CD8-positive, alpha-beta memory T cell (primary cell): ENCODE measurements at regions not wholly inside any gene's neighbourhood (a gene's known extent, or its start where the extent isn't known, plus 50 kb on each side); places are given as distances from the start of the nearest gene placed in this dataset.

Experiments used
- CTCF ChIA-PET: fragments of 350-600 bp; sonication (Branson Sonifier 250); formaldehyde crosslinking; loops from one replicate; lab custom pipeline; 2021; ENCODE audit warnings: antibody characterized with exemption; lab: Charles Lee
- POLR2A ChIA-PET: fragments of 350-600 bp; sonication (Branson Sonifier 250); formaldehyde crosslinking; loops from one replicate; lab custom pipeline; 2021; ENCODE audit warnings: antibody characterized with exemption; lab: Charles Lee
- DNase-seq, 5 donors: peaks; one replicate each; pipeline versions ENCODE4 v3.0.0 to v3.0.0-alpha.2; 2020 to 2022; ENCODE audit warnings: mixed read lengths in 1 of 5
- H3K27ac ChIP-seq: one replicate; pipeline ENCODE4 v1.7.0; 2013; ENCODE audit warnings: low read depth, mild to moderate bottlenecking, low read length, moderate library complexity
- H3K27me3 ChIP-seq: 2 replicates; pipeline ENCODE4 v1.7.0; 2013; ENCODE audit warnings: low read length, mild to moderate bottlenecking; ENCODE audit not compliant: insufficient read depth, poor library complexity, severe bottlenecking
- H3K36me3 ChIP-seq: 2 replicates; pipeline ENCODE4 v1.7.0; 2013; ENCODE audit warnings: mild to moderate bottlenecking, low read length, moderate library complexity; ENCODE audit not compliant: insufficient read depth
- H3K4me1 ChIP-seq: 2 replicates; pipeline ENCODE4 v1.7.0; 2013; ENCODE audit warnings: mild to moderate bottlenecking, low read length, moderate library complexity; ENCODE audit not compliant: insufficient read depth
- H3K4me3 ChIP-seq: 2 replicates; pipeline ENCODE4 v1.7.0; 2013; ENCODE audit warnings: mild to moderate bottlenecking, low read length
- H3K9me3 ChIP-seq: 2 replicates; pipeline ENCODE4 v1.7.0; 2013; ENCODE audit warnings: mild to moderate bottlenecking, low read length
- H3K27ac Mint-ChIP-seq, 8 donors: one replicate each; pipeline ENCODE4 v1.8.0; 2020 to 2021; ENCODE audit warnings: mixed read lengths in 8 of 8, mild to moderate bottlenecking in 6 of 8, inconsistent platforms in 3 of 8, moderate library complexity in 3 of 8
- H3K27me3 Mint-ChIP-seq, 2 donors: one replicate each; pipeline ENCODE4 v1.8.0; 2020 to 2021; ENCODE audit warnings: mixed read lengths in 2 of 2, mild to moderate bottlenecking in 1 of 2, moderate library complexity in 1 of 2
- H3K36me3 Mint-ChIP-seq, 3 donors: one replicate each; pipeline ENCODE4 v1.8.0; 2020 to 2021; ENCODE audit warnings: mixed read lengths in 3 of 3, inconsistent platforms in 1 of 3, mild to moderate bottlenecking in 1 of 3
- H3K4me1 Mint-ChIP-seq, 3 donors: one replicate each; pipeline ENCODE4 v1.8.0; 2020 to 2021; ENCODE audit warnings: mixed read lengths in 3 of 3, inconsistent platforms in 1 of 3, mild to moderate bottlenecking in 1 of 3
- H3K4me3 Mint-ChIP-seq, 7 donors: one replicate each; pipeline ENCODE4 v1.8.0; 2020 to 2021; ENCODE audit warnings: mixed read lengths in 7 of 7, mild to moderate bottlenecking in 6 of 7, moderate library complexity in 4 of 7, inconsistent platforms in 2 of 7
- H3K9me3 Mint-ChIP-seq, 5 donors: one replicate each; pipeline ENCODE4 v1.8.0; 2020 to 2022; ENCODE audit warnings: mixed read lengths in 5 of 5, mild to moderate bottlenecking in 3 of 5, moderate library complexity in 2 of 5, inconsistent platforms in 1 of 5

GRCh38 chr18:78583739-78584458 lies 395.7 kb upstream of the SALL3 start:
- no peak for DNase-seq
- Histone ChIP-seq H3K9me3 (no peaks in the 10 kb centered on the region), H3K27ac (no peak overlapping the region), H3K36me3 (no peaks in the 10 kb centered on the region), H3K27me3 (no peaks in the 10 kb centered on the region), H3K4me3 (no peak overlapping the region), H3K4me1 (no peaks in the 10 kb centered on the region)
- ChIA-PET POLR2A (no interaction called here), CTCF (no interaction called here)
- Mint-ChIP-seq H3K9me3 (peaks cover 0 to 3% (median 0%) of the 10 kb centered on the region in 5 donors), H3K4me3 (no peak overlapping the region), H3K27ac (no peak overlapping the region), H3K36me3 (no peaks in the 10 kb centered on the region), H3K4me1 (no peaks in the 10 kb centered on the region), H3K27me3 (peaks cover 0 to 4% of the 10 kb centered on the region in 2 donors)

- Mint-ChIP-seq H3K9me3 (peaks cover 0 to 3% (median 0%) of the 10 kb centered on the region in 5 donors), H3K4me3 (no peak overlapping the region), H3K4me1 (no peaks in the 10 kb centered on the region), H3K27me3 (peaks cover 0 to 4% of the 10 kb centered on the region in 2 donors), H3K36me3 (no peaks in the 10 kb centered on the region), H3K27ac (no peak overlapping the region)
- DNase-seq, result no peak
- no peaks in the 10 kb centered on the region for H3K36me3 ChIP-seq
- H3K27me3 ChIP-seq, result no peaks in the 10 kb centered on the region
- no peaks in the 10 kb centered on the region for H3K4me1 ChIP-seq
- no peak overlapping the region for H3K4me3 ChIP-seq
- no peak overlapping the region for H3K27ac ChIP-seq
- H3K9me3 ChIP-seq, result no peaks in the 10 kb centered on the region
- ChIA-PET CTCF (no interaction called here), POLR2A (no interaction called here)
Measured at GRCh38 chr18:78584459-78585022, 395.1 kb upstream of the SALL3 start.

- Mint-ChIP-seq H3K4me1 (no peaks in the 10 kb centered on the region), H3K36me3 (no peaks in the 10 kb centered on the region), H3K27me3 (peaks cover 0 to 4% of the 10 kb centered on the region in 2 donors), H3K9me3 (peaks cover 0 to 6% (median 5%) of the 10 kb centered on the region in 5 donors), H3K27ac (no peak overlapping the region), H3K4me3 (no peak overlapping the region)
- ChIA-PET POLR2A (no interaction called here), CTCF (no interaction called here)
- Histone ChIP-seq H3K4me3 (no peak overlapping the region), H3K27ac (no peak overlapping the region), H3K27me3 (no peaks in the 10 kb centered on the region), H3K36me3 (no peaks in the 10 kb centered on the region), H3K9me3 (no peaks in the 10 kb centered on the region), H3K4me1 (no peaks in the 10 kb centered on the region)
- no peak for DNase-seq
Measured at GRCh38 chr18:78586586-78586985, 393.0 kb upstream of the SALL3 start.

- no peaks in the 10 kb centered on the region for H3K36me3 ChIP-seq
- H3K27ac ChIP-seq, result no peak overlapping the region
- Mint-ChIP-seq H3K4me3 (no peak overlapping the region), H3K36me3 (no peaks in the 10 kb centered on the region), H3K9me3 (peaks cover 2 to 10% (median 5%) of the 10 kb centered on the region in 5 donors), H3K4me1 (no peaks in the 10 kb centered on the region), H3K27ac (no peak overlapping the region), H3K27me3 (peaks cover 0 to 4% of the 10 kb centered on the region in 2 donors)
- ChIA-PET CTCF (no interaction called here), POLR2A (interaction anchor here (0.6 kb wide), 1 partner anchor 812 kb away, joined by 3 read pairs; no protein-coding TSS in a partner anchor)
- no peaks in the 10 kb centered on the region for H3K9me3 ChIP-seq
- DNase-seq, result no peak
- H3K4me1 ChIP-seq, result no peaks in the 10 kb centered on the region
- H3K27me3 ChIP-seq, result no peaks in the 10 kb centered on the region
- no peak overlapping the region for H3K4me3 ChIP-seq
Measured at GRCh38 chr18:78587096-78587495, 392.5 kb upstream of the SALL3 start.

GRCh38 chr18:78587626-78588600 lies 391.7 kb upstream of the SALL3 start:
- H3K27me3 ChIP-seq, result no peaks in the 10 kb centered on the region
- no peak overlapping the region for H3K27ac Mint-ChIP-seq
- DNase-seq, result no peak
- no peak overlapping the region for H3K4me3 Mint-ChIP-seq
- no peaks in the 10 kb centered on the region for H3K4me1 Mint-ChIP-seq
- H3K36me3 Mint-ChIP-seq, result no peaks in the 10 kb centered on the region
- H3K36me3 ChIP-seq, result no peaks in the 10 kb centered on the region
- ChIA-PET CTCF (no interaction called here), POLR2A (interaction anchor here (0.6 kb wide), 1 partner anchor 811 kb away, joined by 3 read pairs; no protein-coding TSS in a partner anchor)
- no peaks in the 10 kb centered on the region for H3K4me1 ChIP-seq
- H3K4me3 ChIP-seq, result no peak overlapping the region
- peaks cover 2 to 15% (median 5%) of the 10 kb centered on the region in 5 donors for H3K9me3 Mint-ChIP-seq
- H3K9me3 ChIP-seq, result no peaks in the 10 kb centered on the region
- H3K27ac ChIP-seq, result no peak overlapping the region
- H3K27me3 Mint-ChIP-seq, result peaks cover 0 to 4% of the 10 kb centered on the region in 2 donors

GRCh38 chr18:78589916-78590437 lies 389.6 kb upstream of the SALL3 start:
- Histone ChIP-seq H3K36me3 (no peaks in the 10 kb centered on the region), H3K4me3 (no peak overlapping the region), H3K27ac (no peak overlapping the region), H3K27me3 (no peaks in the 10 kb centered on the region), H3K9me3 (no peaks in the 10 kb centered on the region), H3K4me1 (no peaks in the 10 kb centered on the region)
- Mint-ChIP-seq H3K27ac (no peak overlapping the region), H3K36me3 (no peaks in the 10 kb centered on the region), H3K4me3 (no peak overlapping the region), H3K27me3 (peaks cover 0 to 4% of the 10 kb centered on the region in 2 donors), H3K9me3 (peaks cover 6 to 27% (median 11%) of the 10 kb centered on the region in 5 donors), H3K4me1 (no peaks in the 10 kb centered on the region)
- DNase-seq, result no peak
- ChIA-PET POLR2A (no interaction called here), CTCF (interaction anchor here (1.9 kb wide), 1 partner anchor 15 kb away, joined by 4 read pairs; no protein-coding TSS in a partner anchor)

GRCh38 chr18:78595453-78595852 lies 384.2 kb upstream of the SALL3 start:
- no peaks in the 10 kb centered on the region for H3K27me3 ChIP-seq
- Mint-ChIP-seq H3K27me3 (no peaks in the 10 kb centered on the region), H3K4me3 (no peak overlapping the region), H3K27ac (no peak overlapping the region), H3K9me3 (peaks cover 8 to 30% (median 9%) of the 10 kb centered on the region in 5 donors), H3K36me3 (no peaks in the 10 kb centered on the region), H3K4me1 (no peaks in the 10 kb centered on the region)
- H3K4me3 ChIP-seq, result no peak overlapping the region
- POLR2A ChIA-PET, result no interaction called here
- H3K27ac ChIP-seq, result no peak overlapping the region
- no peaks in the 10 kb centered on the region for H3K36me3 ChIP-seq
- CTCF ChIA-PET, result no interaction called here
- no peak for DNase-seq
- H3K4me1 ChIP-seq, result no peaks in the 10 kb centered on the region
- H3K9me3 ChIP-seq, result no peaks in the 10 kb centered on the region
